ENCODE measurements at regions not wholly inside any gene's neighbourhood (a gene's known extent, or its start where the extent isn't known, plus 50 kb on each side); places are given as distances from the start of the nearest gene placed in this dataset.

DNA sequence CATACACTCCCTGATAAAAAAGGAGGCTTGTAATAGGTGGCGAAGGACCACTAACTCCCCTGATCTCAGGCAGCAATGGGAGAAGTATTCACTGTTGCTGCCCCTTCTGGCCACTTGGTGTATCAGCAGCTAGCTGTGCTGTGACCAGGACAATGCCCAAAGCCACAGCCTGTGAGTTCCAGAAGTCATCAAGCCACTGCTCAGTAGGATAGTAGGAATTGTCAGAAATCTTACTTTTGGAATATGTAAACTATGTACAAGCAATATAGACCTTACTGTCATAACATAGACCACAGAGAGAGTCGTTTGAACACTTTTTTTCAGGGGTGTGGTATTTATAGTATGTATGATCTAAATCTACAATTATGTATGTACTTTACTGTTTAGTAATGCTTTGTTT is 248.3 kb upstream of the CAMK1G start:
- peak; percentile 70 for DNase-seq (ENCODE audit: low spot score)

DNA sequence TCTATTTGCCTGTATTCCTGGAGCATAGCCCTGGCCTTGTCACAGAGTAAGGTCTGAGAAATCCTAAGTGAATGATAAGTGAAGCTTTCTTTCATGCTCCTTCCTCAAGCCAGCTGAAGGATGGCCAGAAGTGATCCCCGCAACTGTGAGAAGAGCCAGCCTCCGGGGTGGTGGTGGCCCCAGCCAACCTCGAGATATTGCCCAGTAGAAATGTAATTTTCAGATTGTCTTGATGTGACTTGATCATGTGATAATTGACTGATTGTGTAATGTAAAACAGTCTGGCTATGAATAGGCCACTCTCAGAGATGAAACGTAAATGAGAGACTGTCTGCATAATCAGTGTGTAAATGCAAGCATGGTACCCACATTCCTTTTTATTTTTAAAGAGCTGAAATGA is 242.4 kb upstream of the CAMK1G start:
- no peak for DNase-seq (ENCODE audit: low spot score)

DNA sequence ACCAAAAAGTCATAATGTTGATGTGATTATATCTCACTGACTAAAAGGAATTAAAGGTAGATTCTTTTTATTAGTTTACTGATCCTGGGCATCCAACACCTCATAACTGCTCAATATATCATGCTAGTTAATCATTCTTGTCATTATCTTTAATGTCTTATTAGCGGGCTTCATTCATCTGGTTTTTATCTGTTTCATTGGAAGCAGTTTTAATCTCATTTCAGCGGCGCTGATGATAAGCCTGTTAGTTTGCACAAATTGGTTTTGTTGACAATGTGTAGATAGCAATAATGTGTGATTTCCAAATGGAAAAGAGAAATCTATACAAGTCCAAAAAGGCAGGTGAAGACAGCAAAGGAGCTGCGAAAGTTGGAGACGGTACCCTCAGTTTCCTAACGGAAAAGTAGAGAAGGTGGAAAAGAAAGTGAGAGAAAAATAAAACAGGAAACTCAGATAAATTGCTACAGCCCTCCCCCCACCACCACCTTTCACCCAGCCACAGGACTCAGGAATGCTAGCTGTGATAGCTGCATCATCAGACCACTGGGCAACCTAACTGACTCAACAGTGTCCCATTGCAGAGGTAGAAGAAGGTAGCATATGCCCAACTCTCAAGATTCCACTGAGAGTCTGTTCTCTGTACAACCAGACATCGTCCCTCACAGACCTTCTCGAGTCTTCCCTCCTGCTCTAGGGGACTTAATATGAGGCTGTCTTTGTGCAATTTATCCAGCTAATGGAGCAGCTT is 241.7 kb upstream of the CAMK1G start:
- DNase-seq (ENCODE audit: low spot score), result no peak

GRCh38 chr1:209342441-209343175 is 240.9 kb upstream of the CAMK1G start:
- DNase-seq (ENCODE audit: low spot score), result no peak

DNA sequence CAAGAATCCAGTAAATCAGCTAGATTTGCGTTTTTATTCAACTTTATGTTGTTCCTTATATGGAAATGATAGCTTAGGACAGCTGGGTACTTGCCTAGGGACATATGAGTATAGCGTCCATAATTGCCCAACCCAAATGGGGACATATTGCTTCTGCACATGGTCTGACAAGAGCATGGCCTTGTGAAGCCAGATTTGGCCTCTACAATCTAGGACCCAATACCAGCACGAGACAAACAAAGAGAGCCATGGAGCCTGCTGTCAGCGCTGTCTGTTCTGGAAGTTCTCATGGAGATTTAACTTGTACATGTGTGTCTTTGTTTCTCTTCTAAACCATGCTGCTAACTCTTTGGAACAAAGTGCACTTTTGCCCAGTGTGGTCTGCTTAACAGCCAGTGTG is 240.0 kb upstream of the CAMK1G start:
- no peak for DNase-seq (ENCODE audit: low spot score)

DNA sequence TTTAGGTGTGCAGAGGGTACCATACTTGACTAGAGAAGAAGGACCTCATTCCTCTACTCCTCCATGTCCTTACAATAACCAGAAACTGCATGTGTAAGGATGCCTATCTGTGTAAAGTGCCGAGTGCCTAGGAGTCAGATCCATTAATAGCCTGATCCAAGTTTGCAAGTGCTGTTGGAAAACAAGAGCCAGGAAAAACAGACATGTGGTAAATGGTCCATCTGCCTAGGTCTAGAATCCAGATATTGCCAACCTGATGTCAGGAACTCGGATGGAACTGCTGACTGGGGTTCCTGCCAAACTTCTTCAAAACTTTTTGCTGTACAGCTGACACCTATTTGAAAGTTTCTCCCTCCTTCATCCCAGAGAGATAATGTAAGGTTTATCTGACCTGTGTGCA is 239.4 kb upstream of the CAMK1G start:
- no peak for DNase-seq (ENCODE audit: low spot score)

DNA sequence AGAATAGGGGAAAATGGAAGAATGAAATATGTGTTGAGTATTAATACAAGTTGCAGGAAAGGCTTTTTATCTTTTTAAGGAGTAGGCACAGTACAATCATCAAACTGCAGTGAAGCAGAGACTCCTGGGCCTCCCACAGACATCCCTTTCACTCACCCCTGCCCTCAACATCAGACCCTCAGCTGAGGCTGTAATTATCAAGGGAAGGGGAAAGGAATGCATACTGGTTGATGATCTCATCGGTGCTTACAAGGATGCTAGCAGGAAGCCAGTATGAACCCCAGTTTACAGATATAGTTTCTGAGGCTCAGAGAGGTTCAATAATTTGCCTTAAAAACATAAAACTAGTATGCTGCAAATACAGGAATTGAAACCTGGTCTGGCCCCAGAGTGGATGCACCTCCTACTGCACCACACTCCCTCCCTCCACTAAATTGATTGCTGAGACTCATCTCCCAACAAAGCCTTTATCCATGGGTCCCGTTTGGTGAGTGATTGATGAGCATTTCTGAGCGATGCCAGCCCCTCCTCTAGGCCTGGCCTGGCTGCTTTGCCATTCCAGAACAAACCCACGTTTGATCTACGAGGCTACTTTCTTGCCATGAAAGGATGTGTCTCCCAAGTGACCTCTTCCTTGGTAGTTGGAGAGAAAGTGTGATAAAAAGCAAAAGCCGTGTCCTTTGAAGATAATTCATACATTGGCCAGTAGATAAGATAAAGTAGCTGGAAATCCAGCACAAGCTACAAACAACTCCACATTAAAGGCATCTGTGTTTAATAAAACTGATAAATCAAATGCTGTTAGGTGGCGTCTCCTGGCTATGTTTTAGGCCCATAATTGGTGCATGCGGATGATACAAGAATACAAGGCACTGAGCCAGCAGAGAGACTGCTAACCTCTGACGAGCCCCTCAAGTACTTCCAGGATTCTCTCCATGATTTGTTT is 233.9 kb upstream of the CAMK1G start:
- DNase-seq (ENCODE audit: low spot score), result no peak

GRCh38 chr1:209353053-209353452 is 230.5 kb upstream of the CAMK1G start:
- DNase-seq (ENCODE audit: low spot score), result no peak

DNA sequence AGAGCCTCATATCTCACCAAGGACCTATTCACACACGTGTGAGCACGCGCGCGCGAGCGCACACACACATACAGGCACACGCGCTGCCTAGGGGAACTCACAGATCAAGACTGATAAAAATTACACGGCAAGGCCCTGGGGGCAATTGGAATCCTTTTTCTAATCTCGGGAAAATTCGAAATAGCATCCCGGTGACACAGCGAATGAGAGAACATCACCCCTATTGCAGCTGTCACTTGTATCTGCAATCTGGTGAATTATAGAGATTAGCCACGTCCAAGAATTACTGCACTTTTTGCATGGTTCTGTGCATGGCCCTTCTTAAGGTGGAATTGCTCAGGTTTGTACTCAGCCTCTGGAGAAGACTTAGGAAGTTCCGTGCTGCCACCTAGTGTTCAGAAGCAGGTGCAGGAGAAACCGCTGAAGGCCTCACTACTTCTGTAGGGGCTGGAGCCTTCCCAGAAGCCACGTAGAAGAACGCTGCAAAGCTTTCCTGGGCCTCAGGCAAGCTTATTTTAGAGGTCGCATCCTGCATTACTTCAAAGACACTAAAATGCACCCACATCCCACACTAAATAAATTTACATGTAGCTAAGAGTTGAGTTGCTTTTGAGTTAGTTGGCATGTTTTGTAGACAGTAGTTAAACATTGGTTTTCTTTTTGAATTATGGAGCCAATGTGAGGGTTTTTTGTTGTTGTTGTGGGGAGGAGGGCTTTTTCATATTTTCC is 229.2 kb upstream of the CAMK1G start:
- peak; percentile 90 for DNase-seq (ENCODE audit: low spot score)

- no peak for DNase-seq (ENCODE audit: low spot score)
Measured at GRCh38 chr1:209354840-209355165, 228.7 kb upstream of the CAMK1G start.

DNA sequence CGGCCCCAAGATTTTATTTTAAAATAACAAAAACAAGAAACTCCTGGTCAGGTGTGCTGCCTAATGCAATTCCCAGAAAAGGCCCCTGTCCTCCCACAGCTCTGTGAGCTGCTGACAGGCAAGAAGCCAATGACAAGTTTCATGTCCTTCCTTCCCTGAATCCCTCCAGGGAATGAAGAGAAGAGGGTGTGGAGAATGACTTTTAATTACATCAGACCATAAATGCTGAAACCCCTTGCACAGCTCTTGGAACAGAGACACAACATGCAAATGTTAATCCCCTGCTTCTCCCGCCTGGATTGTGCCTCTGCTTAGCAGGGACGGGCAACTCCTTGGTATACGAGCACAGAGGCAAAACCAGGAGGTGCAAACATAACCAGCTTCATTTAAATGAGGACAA is 228.1 kb upstream of the CAMK1G start:
- no peak for DNase-seq (ENCODE audit: low spot score)

DNA sequence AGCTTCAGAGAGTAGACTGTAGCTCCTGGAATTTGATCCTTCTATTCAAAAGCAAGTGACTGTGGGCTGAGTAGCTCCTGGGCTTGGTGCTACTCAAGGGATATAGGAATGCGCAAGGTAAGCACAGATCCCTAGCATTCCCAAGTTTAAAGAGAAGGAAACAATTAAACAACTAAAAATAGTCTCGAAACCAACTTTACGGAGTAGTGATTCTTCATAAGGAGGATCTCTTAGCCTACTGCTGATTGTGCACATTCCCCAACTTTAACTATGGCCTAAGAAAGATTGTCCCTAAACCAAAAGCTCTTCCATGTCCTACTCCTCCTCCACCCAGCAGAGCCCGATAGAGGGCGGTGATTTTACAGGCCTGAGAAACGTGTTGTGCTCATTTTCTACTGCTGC is 226.5 kb upstream of the CAMK1G start:
- DNase-seq (ENCODE audit: low spot score), result no peak

DNA sequence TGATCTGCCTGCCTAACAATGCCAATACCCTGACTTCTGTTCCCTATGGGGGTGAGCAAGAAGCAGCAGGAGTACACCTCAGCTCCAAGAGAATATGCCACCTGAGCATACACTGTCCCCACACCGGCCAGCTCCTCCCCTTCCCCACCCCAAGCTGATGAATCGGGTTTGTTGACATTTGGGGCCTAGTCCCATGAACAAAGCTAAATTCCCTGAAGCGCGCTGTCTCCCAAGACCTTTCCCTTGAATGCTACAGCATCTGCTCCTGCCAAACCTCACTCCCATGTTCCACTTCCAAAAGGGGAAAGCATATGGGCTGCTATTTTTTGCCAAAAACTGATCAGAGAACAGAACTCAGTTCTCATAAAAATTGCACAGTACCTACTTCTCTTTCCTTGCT is 220.4 kb upstream of the CAMK1G start:
- DNase-seq (ENCODE audit: low spot score), result no peak

- DNase-seq (ENCODE audit: low spot score), result no peak
Measured at GRCh38 chr1:209364716-209365115, 218.8 kb upstream of the CAMK1G start.

GRCh38 chr1:209367061-209367772 is 216.3 kb upstream of the CAMK1G start:
- no peak for DNase-seq (ENCODE audit: low spot score)

DNA sequence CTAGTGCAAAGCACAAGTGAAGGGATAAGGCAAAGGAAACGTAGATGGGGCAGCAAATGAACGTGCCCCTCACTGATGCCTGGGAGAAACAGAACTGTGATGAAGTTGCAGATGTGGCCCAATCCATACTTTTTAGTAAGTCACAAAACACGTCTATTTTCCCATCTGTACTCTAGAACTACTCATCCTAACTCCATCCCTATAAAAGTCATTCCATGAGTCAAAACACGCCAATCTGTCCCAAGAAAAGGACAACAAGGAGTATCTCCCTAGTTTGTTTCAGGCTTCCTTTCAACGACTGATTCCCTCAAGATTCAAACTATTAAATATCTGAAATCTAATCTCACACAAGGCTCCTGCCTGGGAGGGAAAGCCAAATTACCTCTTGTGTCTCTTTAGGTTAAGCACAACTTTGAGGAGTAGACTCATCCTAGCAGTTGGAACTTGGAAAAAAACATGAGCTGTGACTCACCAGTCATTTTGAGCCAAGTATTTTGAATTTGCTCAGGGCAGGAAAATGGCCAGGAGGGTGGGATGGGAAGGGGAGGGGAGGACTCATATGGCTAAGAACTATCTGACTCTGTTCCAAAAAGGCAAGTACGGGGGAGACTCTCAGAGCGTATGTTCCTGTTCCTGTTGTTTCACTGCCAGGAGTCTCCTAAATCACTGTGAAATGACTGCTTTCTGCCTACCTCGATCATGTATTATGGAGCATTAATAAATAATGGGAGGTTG is 214.5 kb upstream of the CAMK1G start:
- peak; percentile 63 for DNase-seq (ENCODE audit: low spot score)

DNA sequence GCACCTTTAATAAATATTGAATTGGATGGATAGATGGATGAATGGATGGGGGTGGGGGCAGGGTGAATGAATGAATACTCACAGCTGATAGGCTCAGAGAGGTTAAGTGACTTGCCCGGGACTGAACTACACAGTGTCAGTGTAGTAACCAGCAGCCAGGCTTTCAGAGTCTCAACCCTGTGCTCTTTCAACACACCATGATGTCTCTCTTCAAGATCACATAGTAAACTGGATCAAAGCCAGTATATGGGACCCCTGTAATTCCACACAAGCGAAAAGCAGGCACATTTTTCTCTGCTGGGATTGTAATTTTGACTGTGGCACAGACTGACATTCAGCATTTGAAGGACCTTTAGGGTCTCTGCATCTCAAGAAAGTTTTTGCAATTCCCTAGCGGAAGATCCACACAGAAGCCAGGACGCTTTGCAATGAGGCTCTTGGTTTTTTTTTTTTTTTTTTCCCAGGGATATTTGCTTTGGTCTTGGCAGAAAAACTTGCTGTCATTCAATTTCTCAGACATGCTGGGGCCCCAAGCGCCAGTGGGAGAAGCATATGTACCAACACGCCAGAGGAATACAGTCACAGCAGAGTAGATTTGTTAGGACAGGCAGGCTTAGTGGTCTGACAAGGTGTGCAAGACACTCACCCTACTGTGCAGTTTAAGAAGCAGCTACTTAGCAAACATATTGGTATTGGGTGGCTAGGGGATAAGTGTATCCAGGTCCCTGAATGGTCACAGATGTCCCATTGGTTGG is 213.1 kb upstream of the CAMK1G start:
- no peak for DNase-seq (ENCODE audit: low spot score)

GRCh38 chr1:209375097-209375496 is 208.4 kb upstream of the CAMK1G start:
- no peak for DNase-seq (ENCODE audit: low spot score)

- DNase-seq (ENCODE audit: low spot score), result no peak
Measured at GRCh38 chr1:209375671-209376365, 207.7 kb upstream of the CAMK1G start.

Data from AG20443 (cell line).